GM23248 (cell line): ENCODE measurements at regions not wholly inside any gene's neighbourhood (a gene's known extent, or its start where the extent isn't known, plus 50 kb on each side); places are given as distances from the start of the nearest gene placed in this dataset.
"Not testable (repeated sequence)": the region's sequence is repeated elsewhere in the genome, so short reads cannot be mapped to it uniquely, and the experiment has no call there.

Experiments
- EZH2 ChIP-seq: fragments of 200-600 bp; sonication (generic); IDR thresholded peaks from 2 replicates; pipeline ENCODE4 v1.6.1; 2018; ENCODE audit warnings: antibody characterized with exemption, mild to moderate bottlenecking; ENCODE audit not compliant: insufficient read depth, poor library complexity, severe bottlenecking
- EZH2phosphoT487 ChIP-seq: fragments of 200-600 bp; sonication (generic); IDR thresholded peaks from 2 replicates; pipeline ENCODE4 v1.6.1; 2018; ENCODE audit warnings: antibody characterized with exemption, moderate library complexity, mild to moderate bottlenecking, low read depth; ENCODE audit not compliant: insufficient read depth

DNA sequence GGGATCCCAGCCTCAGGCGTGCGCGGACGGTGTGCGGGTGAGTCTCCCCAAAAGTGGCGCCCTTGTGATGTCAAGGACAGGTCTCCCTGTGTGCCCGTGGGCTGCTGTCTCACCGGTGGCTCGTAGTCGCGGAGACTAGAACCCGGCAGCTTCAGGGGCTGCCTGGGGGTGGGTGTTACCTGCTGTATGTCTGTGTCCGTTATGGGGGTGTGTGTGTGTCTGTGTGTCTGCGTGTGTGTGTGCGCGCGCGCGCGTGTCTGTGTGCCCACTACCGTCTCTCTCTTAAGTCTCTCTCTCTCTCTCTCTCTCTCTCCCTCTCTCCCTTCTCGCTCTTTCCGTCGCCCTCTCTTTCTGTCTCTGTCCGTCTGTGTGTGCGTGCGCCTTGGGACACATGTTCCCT is 170.0 kb upstream of the ZNG1F start:
- TF ChIP-seq EZH2phosphoT487, EZH2: not testable (repeated sequence)
